PC-9 (cell line): ENCODE measurements at regions not wholly inside any gene's neighbourhood (a gene's known extent, or its start where the extent isn't known, plus 50 kb on each side); places are given as distances from the start of the nearest gene placed in this dataset.

ENCODE experiments used
- BruUV-seq: library from RNA; stranded (reverse); fragments of 400-500 nt; replicated peaks from 2 replicates; lab custom pipeline; 2021; lab: Mats Ljungman, UMichigan
- CTCF ChIA-PET: fragments of 300-600 bp; sonication (Branson Sonifier 250); formaldehyde crosslinking; loops from one replicate; lab custom pipeline; 2022; ENCODE audit warnings: antibody characterized with exemption; lab: Charles Lee
- POLR2A ChIA-PET: fragments of 300-600 bp; sonication (Branson Sonifier 250); formaldehyde crosslinking; loops from one replicate; lab custom pipeline; 2022; ENCODE audit warnings: antibody characterized with exemption; ENCODE audit not compliant: unreplicated experiment; lab: Charles Lee
- DNase-seq, 2 experiments: peaks; one replicate each; pipeline versions ENCODE4 v3.0.0 to v3.0.0-alpha.2; 2015 to 2022; ENCODE audit warnings: mixed read lengths in 1 of 2
- H2AFZ ChIP-seq: fragments of 200-600 bp; sonication (generic); 2 replicates; pipeline ENCODE4 v1.8.1; 2017; ENCODE audit warnings: antibody characterized with exemption
- H3F3A ChIP-seq: fragments of 200-600 bp; sonication (generic); 2 replicates; pipeline ENCODE4 v1.8.1; 2017; ENCODE audit warnings: antibody characterized with exemption, mild to moderate bottlenecking, low read depth; ENCODE audit not compliant: insufficient read depth
- H3K27ac ChIP-seq: fragments of 200-600 bp; sonication (generic); 2 replicates; pipeline ENCODE4 v1.6.1; 2016; ENCODE audit warnings: mixed run types
- H3K27me3 ChIP-seq: fragments of 200-600 bp; sonication (generic); 2 replicates; pipeline ENCODE4 v1.6.1; 2016; ENCODE audit warnings: low read depth, mixed run types; ENCODE audit not compliant: insufficient read depth
- H3K36me3 ChIP-seq: fragments of 200-600 bp; sonication (generic); 2 replicates; pipeline ENCODE4 v1.6.1; 2016; ENCODE audit warnings: low read depth, mixed run types
- H3K4me1 ChIP-seq: fragments of 200-600 bp; sonication (generic); replicated peaks from 2 replicates; pipeline ENCODE4 v1.6.1; 2016; ENCODE audit warnings: mixed run types; ENCODE audit not compliant: insufficient read depth
- H3K4me2 ChIP-seq: fragments of 200-600 bp; sonication (generic); 2 replicates; pipeline ENCODE4 v1.6.1; 2017; ENCODE audit warnings: mixed run types
- H3K4me3 ChIP-seq: fragments of 200-600 bp; sonication (generic); 2 replicates; pipeline ENCODE4 v1.6.1; 2016; ENCODE audit warnings: mixed run types
- H3K79me2 ChIP-seq: fragments of 200-600 bp; sonication (generic); 2 replicates; pipeline ENCODE4 v1.6.1; 2017; ENCODE audit warnings: low read depth, mixed run types
- H3K9me2 ChIP-seq: fragments of 200-600 bp; sonication (generic); 2 replicates; pipeline ENCODE4 v1.8.1; 2017; ENCODE audit warnings: mild to moderate bottlenecking; ENCODE audit not compliant: insufficient read depth
- H3K9me3 ChIP-seq: fragments of 200-600 bp; sonication (generic); 2 replicates; pipeline ENCODE4 v1.8.1; 2016; ENCODE audit warnings: low read depth; ENCODE audit not compliant: insufficient read depth
- H4K20me1 ChIP-seq: fragments of 200-600 bp; sonication (generic); 2 replicates; pipeline ENCODE4 v1.8.1; 2017; ENCODE audit not compliant: insufficient read depth
- EZH2 ChIP-seq: fragments of 200-600 bp; sonication (generic); IDR thresholded peaks from 2 replicates; pipeline ENCODE4 v1.8.0; 2017; ENCODE audit warnings: antibody characterized with exemption, low read depth
- intact Hi-C: fragments of 100-400 bp; cut with micrococcal nuclease; formaldehyde crosslinking; loops from one replicate; pipeline ENCODE4 v1.10.0; 2022; ENCODE audit not compliant: unreplicated experiment
- TF ChIP-seq, protein P1 (sequence below): fragments of 200-600 bp; sonication (generic); conservative IDR thresholded peaks from 2 replicates; pipeline ENCODE4 v1.6.1; 2017; ENCODE audit warnings: mixed run types, antibody characterized with exemption, mild to moderate bottlenecking, moderate library complexity

DNA sequence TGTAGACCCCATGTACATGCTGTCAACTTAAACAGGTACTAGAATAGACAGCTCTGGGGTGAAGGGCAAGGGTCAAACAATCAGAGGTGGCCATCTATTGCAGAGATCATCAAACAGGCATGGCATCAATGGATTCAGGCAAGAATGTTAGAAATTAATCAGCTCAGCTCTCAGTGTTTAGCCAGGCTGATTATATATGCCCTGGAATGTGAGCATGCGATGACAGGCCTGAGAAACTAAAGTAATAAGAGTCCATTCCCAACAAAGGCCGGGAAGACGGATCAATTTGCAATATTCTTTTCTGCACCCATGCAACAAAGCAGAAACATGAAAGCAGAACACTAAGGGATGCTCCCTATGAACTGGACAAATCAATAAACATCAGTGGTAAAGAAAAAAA lies 380.5 kb upstream of the SPRED2 start:
- Histone ChIP-seq H3K27me3 (no peaks in the 10 kb centered on the region), H3K27ac (no peak overlapping the region), H3K79me2 (no peaks in the 10 kb centered on the region), H4K20me1 (no peaks in the 10 kb centered on the region), H3K4me1 (no peaks in the 10 kb centered on the region), H3K4me2 (no peak overlapping the region), H3K9me3 (no peaks in the 10 kb centered on the region), H3K4me3 (no peak overlapping the region), H3K9me2 (no peaks in the 10 kb centered on the region), H3K36me3 (no peaks in the 10 kb centered on the region), H3F3A (no peaks in the 10 kb centered on the region), H2AFZ (no peak overlapping the region)
- no peak for TF ChIP-seq EZH2
- TF ChIP-seq, protein P1, sequence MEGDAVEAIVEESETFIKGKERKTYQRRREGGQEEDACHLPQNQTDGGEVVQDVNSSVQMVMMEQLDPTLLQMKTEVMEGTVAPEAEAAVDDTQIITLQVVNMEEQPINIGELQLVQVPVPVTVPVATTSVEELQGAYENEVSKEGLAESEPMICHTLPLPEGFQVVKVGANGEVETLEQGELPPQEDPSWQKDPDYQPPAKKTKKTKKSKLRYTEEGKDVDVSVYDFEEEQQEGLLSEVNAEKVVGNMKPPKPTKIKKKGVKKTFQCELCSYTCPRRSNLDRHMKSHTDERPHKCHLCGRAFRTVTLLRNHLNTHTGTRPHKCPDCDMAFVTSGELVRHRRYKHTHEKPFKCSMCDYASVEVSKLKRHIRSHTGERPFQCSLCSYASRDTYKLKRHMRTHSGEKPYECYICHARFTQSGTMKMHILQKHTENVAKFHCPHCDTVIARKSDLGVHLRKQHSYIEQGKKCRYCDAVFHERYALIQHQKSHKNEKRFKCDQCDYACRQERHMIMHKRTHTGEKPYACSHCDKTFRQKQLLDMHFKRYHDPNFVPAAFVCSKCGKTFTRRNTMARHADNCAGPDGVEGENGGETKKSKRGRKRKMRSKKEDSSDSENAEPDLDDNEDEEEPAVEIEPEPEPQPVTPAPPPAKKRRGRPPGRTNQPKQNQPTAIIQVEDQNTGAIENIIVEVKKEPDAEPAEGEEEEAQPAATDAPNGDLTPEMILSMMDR, result no peak
- DNase-seq, result no peak
- ChIA-PET CTCF (no interaction called here), POLR2A (no interaction called here)
- intact Hi-C loops, result no loop called here
- BruUV-seq, result no TSS peak

DNA sequence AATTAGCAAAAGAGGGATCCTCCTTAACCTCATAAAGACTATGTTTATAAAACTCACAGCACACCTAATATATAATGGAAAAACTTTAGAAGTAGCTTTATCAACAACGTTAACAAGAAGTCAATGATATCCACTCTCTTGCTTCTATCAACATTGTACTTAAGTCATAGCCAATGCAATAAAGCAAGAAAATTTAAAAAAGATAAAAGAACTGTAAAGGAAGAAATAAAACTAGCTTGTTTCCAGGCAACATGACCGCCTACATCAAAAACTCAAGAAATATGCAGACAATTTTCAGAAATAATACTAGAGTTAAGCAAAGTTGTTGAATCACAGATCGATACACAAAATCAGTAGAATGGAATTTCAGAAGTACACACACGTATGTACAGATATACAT lies 375.5 kb upstream of the SPRED2 start:
- H3K4me3 ChIP-seq, result no peak overlapping the region
- DNase-seq, result no peak
- no peak overlapping the region for H2AFZ ChIP-seq
- no peaks in the 10 kb centered on the region for H4K20me1 ChIP-seq
- POLR2A ChIA-PET, result no interaction called here
- no peak overlapping the region for H3K27ac ChIP-seq
- no peaks in the 10 kb centered on the region for H3F3A ChIP-seq
- no peak overlapping the region for H3K4me2 ChIP-seq
- TF ChIP-seq, protein P1, result no peak
- no peak for TF ChIP-seq EZH2
- no peaks in the 10 kb centered on the region for H3K79me2 ChIP-seq
- BruUV-seq, result no TSS peak
- no peaks in the 10 kb centered on the region for H3K9me2 ChIP-seq
- intact Hi-C loops, result no loop called here
- CTCF ChIA-PET, result no interaction called here
- no peaks in the 10 kb centered on the region for H3K9me3 ChIP-seq
- H3K4me1 ChIP-seq, result no peaks in the 10 kb centered on the region
- H3K27me3 ChIP-seq, result no peaks in the 10 kb centered on the region
- H3K36me3 ChIP-seq, result no peaks in the 10 kb centered on the region

DNA sequence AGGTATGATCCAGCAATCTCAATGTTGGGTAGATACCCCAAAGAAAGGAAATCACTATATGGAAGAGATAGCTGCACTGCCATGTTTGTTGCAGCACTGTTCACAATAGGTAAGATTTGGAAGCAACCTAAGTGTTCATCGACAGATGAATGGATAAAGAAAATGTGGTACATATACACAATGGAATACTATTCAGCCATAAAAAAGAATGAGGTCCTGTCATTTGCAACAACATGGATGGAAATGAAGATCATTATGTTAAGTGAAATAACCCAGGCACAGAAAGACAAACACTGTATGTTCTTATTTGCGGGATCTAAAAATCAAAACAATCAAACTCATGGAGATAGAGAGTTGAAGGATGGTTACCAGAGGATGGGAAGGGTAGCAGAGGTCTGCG lies 372.4 kb upstream of the SPRED2 start:
- DNase-seq, result no peak
- Histone ChIP-seq H3K4me3 (no peak overlapping the region), H3K79me2 (no peaks in the 10 kb centered on the region), H3F3A (no peaks in the 10 kb centered on the region), H3K9me3 (no peaks in the 10 kb centered on the region), H3K36me3 (no peaks in the 10 kb centered on the region), H3K4me2 (no peak overlapping the region), H3K27ac (no peak overlapping the region), H3K9me2 (no peaks in the 10 kb centered on the region), H3K27me3 (no peaks in the 10 kb centered on the region), H3K4me1 (no peaks in the 10 kb centered on the region), H4K20me1 (no peaks in the 10 kb centered on the region), H2AFZ (no peak overlapping the region)
- no TSS peak for BruUV-seq
- intact Hi-C loops, result no loop called here
- POLR2A ChIA-PET, result no interaction called here
- CTCF ChIA-PET, result no interaction called here
- TF ChIP-seq, protein P1, result no peak
- TF ChIP-seq EZH2, result no peak
